GM12892 (cell line): ENCODE measurements at regions not wholly inside any gene's neighbourhood (a gene's known extent, or its start where the extent isn't known, plus 50 kb on each side); places are given as distances from the start of the nearest gene placed in this dataset.

Experiments used
- DNase-seq: peaks from one replicate; pipeline ENCODE4 v3.0.0; 2011; ENCODE audit not compliant: insufficient read length
- FAIRE-seq: peaks from 2 replicates; lab custom pipeline; 2011; peaks lifted over from hg19 to GRCh38; lab: Jason Lieb, UNC
- POLR2A ChIP-seq: IDR thresholded peaks from 2 replicates; pipeline ENCODE4 v1.6.1; 2011; ENCODE audit warnings: low read depth, low read length, control low read depth
- POLR2AphosphoS5 ChIP-seq: IDR thresholded peaks from 2 replicates; pipeline ENCODE4 v1.6.1; 2011; ENCODE audit warnings: low read depth, low read length, control low read depth
- TAF1 ChIP-seq: IDR thresholded peaks from 2 replicates; pipeline ENCODE4 v1.6.1; 2011; ENCODE audit warnings: low read depth, mild to moderate bottlenecking, control low read depth, low read length, borderline replicate concordance

- FAIRE-seq: no peak
- TF ChIP-seq POLR2AphosphoS5 (no peak), POLR2A (no peak), TAF1 (no peak)
- DNase-seq: no peak
Measured at GRCh38 chr2:198383392-198383791, 579.0 kb downstream of the PLCL1 start.

- DNase-seq (no peak), FAIRE-seq (no peak)
- TF ChIP-seq POLR2AphosphoS5: no peak
- no peak for TF ChIP-seq TAF1
- TF ChIP-seq POLR2A: no peak
Measured at GRCh38 chr2:198382811-198383210, 578.4 kb downstream of the PLCL1 start.

- DNase-seq (no peak), FAIRE-seq (no peak)
- no peak for TF ChIP-seq POLR2AphosphoS5
- TF ChIP-seq POLR2A: no peak
- TF ChIP-seq TAF1: no peak
Measured at GRCh38 chr2:198376677-198377076, 572.3 kb downstream of the PLCL1 start.

- no peak for FAIRE-seq
- no peak for DNase-seq
- TF ChIP-seq POLR2AphosphoS5: no peak
- TF ChIP-seq TAF1: no peak
- TF ChIP-seq POLR2A: no peak
Measured at GRCh38 chr2:198375083-198375410, 570.7 kb downstream of the PLCL1 start.

GRCh38 chr2:198374375-198375082 is 570.1 kb downstream of the PLCL1 start:
- no peak for FAIRE-seq
- DNase-seq: no peak
- TF ChIP-seq TAF1: no peak

GRCh38 chr2:198371921-198372543 is 567.6 kb downstream of the PLCL1 start:
- FAIRE-seq (peak; percentile 95), DNase-seq (peak; percentile 1)

GRCh38 chr2:198371329-198371728 is 566.9 kb downstream of the PLCL1 start:
- TF ChIP-seq POLR2AphosphoS5 (no peak), POLR2A (no peak), TAF1 (no peak)
- FAIRE-seq (no peak), DNase-seq (no peak)

More at GRCh38 chr2:198371921-198372543, 567.6 kb downstream of the PLCL1 start:
- TF ChIP-seq POLR2A (no peak), TAF1 (no peak), POLR2AphosphoS5 (no peak)

GRCh38 chr2:198368089-198368488 is 563.7 kb downstream of the PLCL1 start:
- DNase-seq: no peak
- TF ChIP-seq POLR2AphosphoS5: no peak
- TF ChIP-seq POLR2A: no peak
- TF ChIP-seq TAF1: no peak
- no peak for FAIRE-seq

GRCh38 chr2:198362740-198363139 is 558.3 kb downstream of the PLCL1 start:
- no peak for DNase-seq
- TF ChIP-seq POLR2AphosphoS5 (no peak), POLR2A (no peak), TAF1 (no peak)
- FAIRE-seq: no peak

GRCh38 chr2:198359308-198359707 is 554.9 kb downstream of the PLCL1 start:
- DNase-seq: no peak
- TF ChIP-seq POLR2A: no peak
- TF ChIP-seq POLR2AphosphoS5: no peak
- TF ChIP-seq TAF1: no peak
- no peak for FAIRE-seq

- TF ChIP-seq POLR2A: no peak
- TF ChIP-seq TAF1: no peak
- DNase-seq (no peak), FAIRE-seq (no peak)
Measured at GRCh38 chr2:198356157-198356556, 551.8 kb downstream of the PLCL1 start.

GRCh38 chr2:198351647-198352046 is 547.3 kb downstream of the PLCL1 start:
- no peak for FAIRE-seq
- TF ChIP-seq POLR2A (no peak), TAF1 (no peak), POLR2AphosphoS5 (no peak)

GRCh38 chr2:198347946-198348345 is 543.6 kb downstream of the PLCL1 start:
- no peak for TF ChIP-seq TAF1
- TF ChIP-seq POLR2A: no peak
- no peak for TF ChIP-seq POLR2AphosphoS5
- DNase-seq (no peak), FAIRE-seq (no peak)

More at GRCh38 chr2:198351647-198352046, 547.3 kb downstream of the PLCL1 start:
- DNase-seq: no peak
